GM21447 (cell line): ENCODE measurements at regions not wholly inside any gene's neighbourhood (a gene's known extent, or its start where the extent isn't known, plus 50 kb on each side); places are given as distances from the start of the nearest gene placed in this dataset.

ENCODE experiments used
- ATAC-seq: cut with Tn5 transposase; IDR thresholded peaks from one replicate; pipeline ENCODE4 v1.9.1; 2021; ENCODE audit not compliant: unreplicated experiment

GRCh38 chr4:186931519-186931918 is 207.9 kb upstream of the FAT1 start:
- no peak for ATAC-seq

- ATAC-seq: no peak
These were observed 208.5 kb upstream of the FAT1 start for GRCh38 chr4:186932196-186932595.

GRCh38 chr4:186932631-186933187 is 209.1 kb upstream of the FAT1 start:
- ATAC-seq: no peak

GRCh38 chr4:186934244-186934643 is 210.6 kb upstream of the FAT1 start:
- ATAC-seq: no peak

GRCh38 chr4:186934841-186935443 is 211.3 kb upstream of the FAT1 start:
- ATAC-seq: no peak

- ATAC-seq: no peak
These were observed 212.2 kb upstream of the FAT1 start for GRCh38 chr4:186935901-186936300.

- no peak for ATAC-seq
These were observed 213.1 kb upstream of the FAT1 start for GRCh38 chr4:186936496-186937375.

- ATAC-seq: no peak
These were observed 215.6 kb upstream of the FAT1 start for GRCh38 chr4:186939226-186939625.

- ATAC-seq: no peak
These were observed 216.1 kb upstream of the FAT1 start for GRCh38 chr4:186939766-186940165.

- no peak for ATAC-seq
These were observed 216.8 kb upstream of the FAT1 start for GRCh38 chr4:186940476-186940875.

- no peak for ATAC-seq
These were observed 219.2 kb upstream of the FAT1 start for GRCh38 chr4:186942758-186943377.

GRCh38 chr4:186943411-186943810 is 219.8 kb upstream of the FAT1 start:
- ATAC-seq: no peak

GRCh38 chr4:186946136-186946535 is 222.5 kb upstream of the FAT1 start:
- ATAC-seq: no peak

GRCh38 chr4:186946682-186947294 is 223.1 kb upstream of the FAT1 start:
- no peak for ATAC-seq

GRCh38 chr4:186948361-186949242 is 224.9 kb upstream of the FAT1 start:
- no peak for ATAC-seq

- ATAC-seq: no peak
These were observed 226.2 kb upstream of the FAT1 start for GRCh38 chr4:186949847-186950246.

- ATAC-seq: no peak
These were observed 229.1 kb upstream of the FAT1 start for GRCh38 chr4:186952709-186953108.

- no peak for ATAC-seq
These were observed 230.1 kb upstream of the FAT1 start for GRCh38 chr4:186953599-186954260.

- ATAC-seq: no peak
These were observed 230.9 kb upstream of the FAT1 start for GRCh38 chr4:186954509-186954908.

- no peak for ATAC-seq
These were observed 231.3 kb upstream of the FAT1 start for GRCh38 chr4:186954956-186955355.
